GM12873 (cell line): ENCODE measurements at regions not wholly inside any gene's neighbourhood (a gene's known extent, or its start where the extent isn't known, plus 50 kb on each side); places are given as distances from the start of the nearest gene placed in this dataset.

Experiments
- TF ChIP-seq, protein P1 (sequence below): IDR thresholded peaks from 2 replicates; pipeline ENCODE4 v1.5.1; 2012; ENCODE audit warnings: low read depth, mild to moderate bottlenecking, moderate library complexity, low read length, control low read depth; ENCODE audit not compliant: insufficient read depth; ENCODE audit errors: missing control alignments

DNA sequence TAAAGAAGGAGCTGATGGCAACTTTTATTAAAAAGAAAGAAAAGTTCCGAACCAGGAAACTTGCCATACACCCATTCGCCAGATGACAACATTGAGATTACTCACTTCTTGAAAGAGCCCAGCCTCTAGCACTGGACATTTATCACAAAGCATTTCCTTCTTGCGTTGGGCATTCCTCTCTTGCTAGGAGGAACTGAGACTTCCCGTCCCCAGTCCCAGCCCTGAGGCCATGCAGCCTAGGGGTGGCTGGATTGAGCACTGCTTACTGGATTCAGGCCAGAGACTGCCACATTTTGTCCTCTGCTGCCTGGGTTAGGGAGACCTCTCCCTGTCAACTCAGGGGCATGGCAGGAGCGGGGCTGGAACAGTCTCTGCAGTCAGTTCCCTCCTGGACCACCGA is 80.1 kb downstream of the SDC1 start:
- TF ChIP-seq, protein P1, sequence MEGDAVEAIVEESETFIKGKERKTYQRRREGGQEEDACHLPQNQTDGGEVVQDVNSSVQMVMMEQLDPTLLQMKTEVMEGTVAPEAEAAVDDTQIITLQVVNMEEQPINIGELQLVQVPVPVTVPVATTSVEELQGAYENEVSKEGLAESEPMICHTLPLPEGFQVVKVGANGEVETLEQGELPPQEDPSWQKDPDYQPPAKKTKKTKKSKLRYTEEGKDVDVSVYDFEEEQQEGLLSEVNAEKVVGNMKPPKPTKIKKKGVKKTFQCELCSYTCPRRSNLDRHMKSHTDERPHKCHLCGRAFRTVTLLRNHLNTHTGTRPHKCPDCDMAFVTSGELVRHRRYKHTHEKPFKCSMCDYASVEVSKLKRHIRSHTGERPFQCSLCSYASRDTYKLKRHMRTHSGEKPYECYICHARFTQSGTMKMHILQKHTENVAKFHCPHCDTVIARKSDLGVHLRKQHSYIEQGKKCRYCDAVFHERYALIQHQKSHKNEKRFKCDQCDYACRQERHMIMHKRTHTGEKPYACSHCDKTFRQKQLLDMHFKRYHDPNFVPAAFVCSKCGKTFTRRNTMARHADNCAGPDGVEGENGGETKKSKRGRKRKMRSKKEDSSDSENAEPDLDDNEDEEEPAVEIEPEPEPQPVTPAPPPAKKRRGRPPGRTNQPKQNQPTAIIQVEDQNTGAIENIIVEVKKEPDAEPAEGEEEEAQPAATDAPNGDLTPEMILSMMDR: no peak

DNA sequence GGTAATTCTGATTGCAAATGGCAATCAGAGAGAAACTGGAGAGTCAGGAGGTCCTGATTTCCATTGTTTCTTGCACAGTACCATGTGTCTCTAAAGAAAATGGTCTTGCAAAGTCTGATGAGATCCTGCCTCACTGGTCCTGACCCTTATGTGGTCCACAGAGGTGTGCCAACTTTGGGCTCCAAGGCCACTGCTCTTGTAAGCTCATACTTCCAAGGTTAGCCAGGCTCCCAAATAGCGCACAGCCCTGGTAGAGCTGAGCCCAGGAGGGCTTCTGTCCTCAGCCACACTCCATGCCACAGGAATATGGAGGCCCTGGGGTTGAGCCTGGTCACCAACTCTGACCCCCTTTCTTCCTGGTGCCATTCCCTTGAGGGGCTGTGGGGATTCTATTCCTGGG is 80.7 kb downstream of the SDC1 start:
- TF ChIP-seq, protein P1: no peak

DNA sequence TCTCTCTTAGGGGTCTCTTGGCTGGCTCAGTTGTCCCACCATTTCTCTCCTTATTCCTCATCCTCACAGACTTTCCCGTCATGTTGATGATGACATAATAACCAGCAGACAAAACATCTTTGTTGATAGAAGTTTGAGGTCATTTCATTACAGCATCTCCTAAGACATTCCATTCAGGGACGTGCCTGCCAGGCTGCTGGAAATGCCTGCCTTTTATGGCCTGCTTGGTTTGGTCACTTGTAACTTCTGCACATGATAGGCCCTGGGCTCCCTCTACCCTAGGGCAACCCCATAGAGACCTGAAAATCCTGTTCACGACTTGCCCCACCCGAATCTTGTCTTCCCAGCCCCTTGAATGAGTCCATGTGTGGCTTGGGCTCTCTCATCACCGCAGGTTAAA is 81.7 kb downstream of the SDC1 start:
- TF ChIP-seq, protein P1: no peak

DNA sequence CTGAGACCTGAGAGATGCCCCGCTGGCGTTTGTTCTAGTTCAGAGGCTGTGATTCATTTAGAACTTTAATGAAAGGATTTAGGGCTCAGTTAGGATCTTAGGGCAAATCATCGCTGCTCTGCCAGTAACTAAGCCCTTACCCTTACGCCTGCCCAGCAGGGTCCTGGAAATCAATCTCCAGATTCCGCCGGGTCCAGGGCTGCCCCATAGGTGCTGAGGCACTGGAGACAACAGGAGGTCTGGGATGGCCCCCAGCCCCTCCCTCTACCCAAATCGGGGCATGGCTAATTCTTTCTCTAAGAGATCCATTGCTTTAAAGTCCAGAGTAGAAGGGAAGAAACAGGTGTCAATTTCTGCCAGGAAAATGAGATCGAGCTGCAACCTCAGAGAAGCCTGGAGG is 83.1 kb downstream of the SDC1 start:
- TF ChIP-seq, protein P1: no peak

DNA sequence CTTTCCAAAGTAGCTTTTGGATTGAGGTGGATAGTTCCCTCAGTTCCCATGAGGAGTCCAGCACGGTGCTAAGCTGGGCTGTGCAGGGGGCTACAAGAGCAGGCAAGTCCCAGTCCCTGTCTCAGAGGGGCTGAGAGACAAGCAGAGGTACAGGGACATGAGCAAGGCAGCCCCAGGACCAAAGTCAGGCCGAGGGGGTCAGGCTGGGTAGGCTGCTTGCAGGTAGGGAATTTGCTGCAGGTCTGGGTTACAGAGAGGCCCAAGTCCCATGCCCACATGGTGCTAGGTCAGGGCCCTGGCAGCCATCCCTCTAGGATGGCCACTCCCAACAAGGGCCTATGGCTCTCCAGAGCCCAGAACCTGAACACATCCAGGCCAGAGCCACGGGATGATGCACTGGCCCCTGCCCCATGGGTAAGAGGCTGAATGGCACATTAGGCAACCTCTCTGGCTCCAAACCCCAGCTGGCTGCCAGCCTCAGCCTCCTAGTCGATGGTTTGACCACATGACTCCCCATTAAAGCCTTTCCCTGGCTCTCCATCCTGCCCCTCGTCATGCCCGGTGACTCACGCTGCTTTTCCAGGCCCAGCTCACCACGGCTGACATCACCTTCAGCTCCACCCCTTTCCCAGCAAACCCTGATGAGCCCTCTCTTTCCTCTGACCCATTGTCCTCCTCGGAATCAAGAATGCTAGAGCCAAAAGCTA is 83.7 kb downstream of the SDC1 start:
- TF ChIP-seq, protein P1: no peak

DNA sequence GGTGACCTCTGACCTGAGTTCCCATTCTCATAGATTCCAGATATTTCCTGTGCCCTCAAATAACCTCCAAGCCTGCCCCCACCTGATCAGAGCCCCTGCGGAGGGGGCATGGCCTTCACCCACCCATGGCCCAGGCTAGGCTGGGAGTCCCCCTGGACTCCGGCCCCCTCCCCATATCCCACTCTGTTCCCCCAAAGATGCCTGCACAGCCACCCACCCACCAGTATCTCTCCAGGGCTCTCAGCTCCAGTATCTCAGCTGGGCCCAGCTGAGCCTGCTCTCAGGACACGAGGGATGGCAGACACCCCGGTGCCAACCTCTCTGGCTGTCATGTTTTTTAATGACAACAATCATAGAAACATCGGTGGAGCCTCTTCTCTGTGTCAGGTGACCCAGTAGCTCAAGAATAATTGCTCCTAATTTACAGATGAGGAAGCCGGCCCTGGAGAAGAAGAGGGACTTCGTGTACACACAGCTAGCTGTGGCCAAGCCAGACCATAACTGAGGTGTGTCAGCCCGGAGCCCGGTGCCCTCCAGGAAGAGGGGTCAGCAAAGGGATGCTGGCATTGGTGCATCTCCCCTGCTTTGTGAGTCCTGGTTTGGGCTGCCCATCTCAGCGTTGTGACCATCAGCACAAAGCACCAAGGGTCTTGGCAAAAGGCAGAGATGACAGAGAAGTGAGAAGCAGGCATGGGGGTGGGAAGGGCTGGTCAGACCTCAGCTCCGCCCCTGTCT is 84.4 kb downstream of the SDC1 start:
- TF ChIP-seq, protein P1: no peak

DNA sequence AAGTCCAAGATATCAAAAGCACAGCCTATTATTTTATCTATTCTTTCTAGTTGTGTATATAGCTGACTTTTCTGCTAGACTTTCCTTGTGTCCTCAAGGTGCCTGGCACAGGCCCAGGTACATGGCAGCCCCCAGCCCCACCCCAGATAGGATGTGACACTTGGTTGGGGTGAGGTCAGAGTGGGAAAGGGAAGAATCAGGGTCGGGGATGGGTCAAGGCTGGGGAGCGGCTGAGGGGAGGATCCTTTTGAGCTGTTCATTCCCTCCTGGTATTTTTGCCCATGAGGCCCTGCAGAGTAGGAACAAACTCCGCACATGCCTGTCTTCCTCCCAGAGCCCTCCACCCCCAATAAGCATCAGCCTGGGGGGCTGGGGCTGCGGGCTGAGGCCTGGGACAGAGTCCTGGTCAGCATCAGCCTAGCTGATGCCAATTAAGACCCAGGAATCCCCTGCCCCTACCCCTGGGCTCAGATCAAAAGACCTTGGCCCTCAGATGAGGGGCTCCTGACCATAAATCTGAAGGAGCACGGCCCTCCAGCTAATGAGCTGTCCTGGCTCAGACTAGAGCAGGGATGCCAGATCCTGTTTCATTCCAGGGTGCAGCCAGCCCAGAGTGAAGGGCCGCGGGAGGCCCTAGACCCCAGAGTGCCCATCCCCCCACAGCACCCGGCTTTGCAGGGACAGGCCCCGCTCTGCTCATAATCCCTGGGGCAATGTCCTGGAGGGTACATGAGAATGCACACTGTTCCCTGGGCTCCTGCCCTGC is 85.3 kb downstream of the SDC1 start:
- TF ChIP-seq, protein P1: no peak
